Activated CD4-positive, alpha-beta T cell treated with anti-CD3 and anti-CD28 coated beads for 36 hours (primary cell): ENCODE measurements at regions not wholly inside any gene's neighbourhood (a gene's known extent, or its start where the extent isn't known, plus 50 kb on each side); places are given as distances from the start of the nearest gene placed in this dataset.
"Not testable (repeated sequence)": the region's sequence is repeated elsewhere in the genome, so short reads cannot be mapped to it uniquely, and the experiment has no call there.

Experiments used
- ATAC-seq: fragments of 200-7000 bp; cut with Tn5 transposase; one replicate; pipeline ENCODE4 v1.10.0; 2021; ENCODE audit warnings: mild to moderate bottlenecking, moderate library complexity
- CTCF ChIA-PET: fragments of 350-600 bp; sonication (Branson Sonifier 250); formaldehyde crosslinking; loops from one replicate; lab custom pipeline; 2021; ENCODE audit warnings: antibody characterized with exemption; lab: Charles Lee
- POLR2A ChIA-PET: fragments of 350-600 bp; sonication (Branson Sonifier 250); formaldehyde crosslinking; loops from one replicate; lab custom pipeline; 2021; ENCODE audit warnings: antibody characterized with exemption, inconsistent platforms; lab: Charles Lee
- DNase-seq: peaks from one replicate; pipeline ENCODE4 v3.0.0-alpha.2; 2020
- H3K27ac Mint-ChIP-seq: one replicate; pipeline ENCODE4 v1.8.0; 2021; ENCODE audit warnings: mixed read lengths
- H3K27me3 Mint-ChIP-seq: one replicate; pipeline ENCODE4 v1.8.0; 2021; ENCODE audit warnings: mixed read lengths
- H3K36me3 Mint-ChIP-seq: one replicate; pipeline ENCODE4 v1.8.0; 2021; ENCODE audit warnings: low read depth, mixed read lengths
- H3K4me1 Mint-ChIP-seq: one replicate; pipeline ENCODE4 v1.8.0; 2021; ENCODE audit warnings: mixed read lengths
- H3K4me3 Mint-ChIP-seq: one replicate; pipeline ENCODE4 v1.8.0; 2021; ENCODE audit warnings: mild to moderate bottlenecking, moderate library complexity, mixed read lengths
- H3K9me3 Mint-ChIP-seq: one replicate; pipeline ENCODE4 v1.8.0; 2021; ENCODE audit warnings: low read depth, mixed read lengths
- intact Hi-C, 2 experiments: fragments of 100-400 bp; cut with DNase I in 1 of 2; cut with micrococcal nuclease in 1 of 2; formaldehyde crosslinking; loops; one replicate each; pipeline versions ENCODE4 v1.14.2 to v1.15.1; 2022 to 2024; cut with DNase I, micrococcal nuclease

- ChIA-PET CTCF (interaction anchor here (0.8 kb wide), 1 partner anchor 95 kb away, joined by 3 read pairs; no protein-coding TSS in a partner anchor), POLR2A (no interaction called here)
- no peaks in the 10 kb centered on the region for H3K36me3 Mint-ChIP-seq
- ATAC-seq, result no peak
- intact Hi-C loops, result no loop called here
- DNase-seq, result no peak
- H3K9me3 Mint-ChIP-seq, result peaks cover 4% of the 10 kb centered on the region
- no peaks in the 10 kb centered on the region for H3K27me3 Mint-ChIP-seq
- H3K4me1 Mint-ChIP-seq, result no peaks in the 10 kb centered on the region
- H3K27ac Mint-ChIP-seq, result no peak overlapping the region
- H3K4me3 Mint-ChIP-seq, result no peak overlapping the region
These were observed 478.2 kb downstream of the SPATA31D1 start for GRCh38 chr9:82466616-82467260.

GRCh38 chr9:82467436-82467835, 478.9 kb downstream of the SPATA31D1 start:
- CTCF ChIA-PET, result interaction anchor here (0.6 kb wide), 1 partner anchor 29 kb away, joined by 3 read pairs; no protein-coding TSS in a partner anchor
- Mint-ChIP-seq H3K4me3 (no peak overlapping the region), H3K27me3 (no peaks in the 10 kb centered on the region), H3K9me3 (peaks cover 4% of the 10 kb centered on the region), H3K27ac (no peak overlapping the region), H3K4me1 (no peaks in the 10 kb centered on the region), H3K36me3 (no peaks in the 10 kb centered on the region)
- intact Hi-C loops, result no loop called here
- ATAC-seq (no peak), DNase-seq (no peak)
- POLR2A ChIA-PET, result no interaction called here

- Mint-ChIP-seq H3K4me3 (no peak overlapping the region), H3K36me3 (no peaks in the 10 kb centered on the region), H3K27me3 (no peaks in the 10 kb centered on the region), H3K27ac (no peak overlapping the region), H3K4me1 (no peaks in the 10 kb centered on the region), H3K9me3 (peaks cover 2% of the 10 kb centered on the region)
- CTCF ChIA-PET, result no interaction called here
- DNase-seq (no peak), ATAC-seq (no peak)
- intact Hi-C loops, result no loop called here
- POLR2A ChIA-PET, result no interaction called here
These were observed 485.7 kb downstream of the SPATA31D1 start for GRCh38 chr9:82474235-82474634.

GRCh38 chr9:82475584-82476301, 487.2 kb downstream of the SPATA31D1 start:
- Mint-ChIP-seq H3K4me3 (no peak overlapping the region), H3K27ac (no peak overlapping the region), H3K27me3 (no peaks in the 10 kb centered on the region), H3K36me3 (no peaks in the 10 kb centered on the region), H3K4me1 (no peaks in the 10 kb centered on the region), H3K9me3 (no peaks in the 10 kb centered on the region)
- no peak for ATAC-seq
- POLR2A ChIA-PET, result no interaction called here
- DNase-seq, result no peak
- CTCF ChIA-PET, result no interaction called here
- intact Hi-C loops, result no loop called here

- no peaks in the 10 kb centered on the region for H3K4me1 Mint-ChIP-seq
- CTCF ChIA-PET, result no interaction called here
- DNase-seq (no peak), ATAC-seq (no peak)
- intact Hi-C loops, result no loop called here
- H3K4me3 Mint-ChIP-seq, result no peak overlapping the region
- no peak overlapping the region for H3K27ac Mint-ChIP-seq
- POLR2A ChIA-PET, result no interaction called here
- H3K27me3 Mint-ChIP-seq, result no peaks in the 10 kb centered on the region
- H3K36me3 Mint-ChIP-seq, result no peaks in the 10 kb centered on the region
- H3K9me3 Mint-ChIP-seq, result no peaks in the 10 kb centered on the region
These were observed 492.3 kb downstream of the SPATA31D1 start for GRCh38 chr9:82480921-82481320.

GRCh38 chr9:82487935-82488312, 499.4 kb downstream of the SPATA31D1 start:
- Mint-ChIP-seq H3K27me3 (no peaks in the 10 kb centered on the region), H3K9me3 (no peaks in the 10 kb centered on the region), H3K4me3 (no peak overlapping the region), H3K27ac (no peak overlapping the region), H3K4me1 (no peaks in the 10 kb centered on the region), H3K36me3 (no peaks in the 10 kb centered on the region)
- intact Hi-C loops, result no loop called here
- DNase-seq (no peak), ATAC-seq (no peak)
- ChIA-PET CTCF (no interaction called here), POLR2A (no interaction called here)

GRCh38 chr9:82488313-82489200, 500.0 kb downstream of the SPATA31D1 start:
- DNase-seq, result no peak
- H3K4me3 Mint-ChIP-seq, result no peak overlapping the region

GRCh38 chr9:82489201-82489821, 500.7 kb downstream of the SPATA31D1 start:
- CTCF ChIA-PET, result no interaction called here
- Mint-ChIP-seq H3K27ac (no peak overlapping the region), H3K27me3 (no peaks in the 10 kb centered on the region), H3K4me1 (no peaks in the 10 kb centered on the region), H3K9me3 (peaks cover 2% of the 10 kb centered on the region), H3K4me3 (no peak overlapping the region), H3K36me3 (no peaks in the 10 kb centered on the region)
- ATAC-seq (no peak), DNase-seq (no peak)
- POLR2A ChIA-PET, result no interaction called here
- intact Hi-C loops, result no loop called here

More at GRCh38 chr9:82488313-82489200, 500.0 kb downstream of the SPATA31D1 start:
- H3K4me1 Mint-ChIP-seq, result no peaks in the 10 kb centered on the region
- ATAC-seq, result no peak
- CTCF ChIA-PET, result no interaction called here
- H3K36me3 Mint-ChIP-seq, result no peaks in the 10 kb centered on the region
- H3K9me3 Mint-ChIP-seq, result peaks cover 2% of the 10 kb centered on the region
- H3K27ac Mint-ChIP-seq, result no peak overlapping the region
- POLR2A ChIA-PET, result no interaction called here
- intact Hi-C loops, result no loop called here
- no peaks in the 10 kb centered on the region for H3K27me3 Mint-ChIP-seq

GRCh38 chr9:82490019-82490499, 501.5 kb downstream of the SPATA31D1 start:
- no peak for ATAC-seq

GRCh38 chr9:82490821-82491220, 502.2 kb downstream of the SPATA31D1 start:
- intact Hi-C loops, H3K36me3 Mint-ChIP-seq, H3K4me1 Mint-ChIP-seq, ATAC-seq, H3K4me3 Mint-ChIP-seq, H3K9me3 Mint-ChIP-seq, CTCF ChIA-PET, DNase-seq, H3K27me3 Mint-ChIP-seq, POLR2A ChIA-PET, H3K27ac Mint-ChIP-seq: not testable (repeated sequence)

More at GRCh38 chr9:82490019-82490499, 501.5 kb downstream of the SPATA31D1 start:
- Mint-ChIP-seq H3K9me3 (peaks cover 2% of the 10 kb centered on the region), H3K4me3 (no peak overlapping the region), H3K27me3 (no peaks in the 10 kb centered on the region), H3K36me3 (no peaks in the 10 kb centered on the region), H3K27ac (no peak overlapping the region), H3K4me1 (no peaks in the 10 kb centered on the region)
- no peak for DNase-seq
- intact Hi-C loops, result no loop called here
- POLR2A ChIA-PET, result no interaction called here
- CTCF ChIA-PET, result no interaction called here

GRCh38 chr9:82491604-82492003, 503.0 kb downstream of the SPATA31D1 start:
- Mint-ChIP-seq H3K9me3 (peaks cover 2% of the 10 kb centered on the region), H3K27me3 (peaks cover 1% of the 10 kb centered on the region), H3K36me3 (no peaks in the 10 kb centered on the region), H3K4me1 (no peaks in the 10 kb centered on the region), H3K4me3 (no peak overlapping the region), H3K27ac (no peak overlapping the region)
- DNase-seq (no peak), ATAC-seq (no peak)
- POLR2A ChIA-PET, result interaction anchor here (0.7 kb wide), 1 partner anchor 500 kb away, joined by 3 read pairs; no protein-coding TSS in a partner anchor
- CTCF ChIA-PET, result interaction anchor here (0.6 kb wide), 1 partner anchor 468 kb away, joined by 3 read pairs; no protein-coding TSS in a partner anchor
- intact Hi-C loops, result no loop called here
